ENCODE measurements at regions not wholly inside any gene's neighbourhood (a gene's known extent, or its start where the extent isn't known, plus 50 kb on each side); places are given as distances from the start of the nearest gene placed in this dataset.

DNA sequence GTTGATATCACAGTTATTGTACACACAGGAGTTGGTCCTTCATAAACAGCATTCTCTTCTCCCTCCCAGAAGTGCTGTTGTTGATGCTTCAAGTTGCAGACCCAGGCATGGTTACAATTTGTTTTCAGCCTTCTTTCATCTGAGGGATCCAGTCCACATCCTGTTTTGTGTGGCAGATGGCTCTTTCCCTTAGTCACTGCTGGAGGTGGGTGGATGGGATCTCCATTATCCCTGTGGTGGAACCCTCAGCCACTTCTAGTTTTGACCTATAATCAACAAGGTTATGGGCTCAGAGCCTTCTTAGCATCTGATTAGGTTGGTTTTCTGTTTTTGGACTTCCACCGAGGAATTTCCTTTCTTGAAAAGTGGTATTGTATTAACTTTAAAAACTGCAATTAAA lies 214.2 kb downstream of the SH2D4B start:
- TF ChIP-seq, protein P1, sequence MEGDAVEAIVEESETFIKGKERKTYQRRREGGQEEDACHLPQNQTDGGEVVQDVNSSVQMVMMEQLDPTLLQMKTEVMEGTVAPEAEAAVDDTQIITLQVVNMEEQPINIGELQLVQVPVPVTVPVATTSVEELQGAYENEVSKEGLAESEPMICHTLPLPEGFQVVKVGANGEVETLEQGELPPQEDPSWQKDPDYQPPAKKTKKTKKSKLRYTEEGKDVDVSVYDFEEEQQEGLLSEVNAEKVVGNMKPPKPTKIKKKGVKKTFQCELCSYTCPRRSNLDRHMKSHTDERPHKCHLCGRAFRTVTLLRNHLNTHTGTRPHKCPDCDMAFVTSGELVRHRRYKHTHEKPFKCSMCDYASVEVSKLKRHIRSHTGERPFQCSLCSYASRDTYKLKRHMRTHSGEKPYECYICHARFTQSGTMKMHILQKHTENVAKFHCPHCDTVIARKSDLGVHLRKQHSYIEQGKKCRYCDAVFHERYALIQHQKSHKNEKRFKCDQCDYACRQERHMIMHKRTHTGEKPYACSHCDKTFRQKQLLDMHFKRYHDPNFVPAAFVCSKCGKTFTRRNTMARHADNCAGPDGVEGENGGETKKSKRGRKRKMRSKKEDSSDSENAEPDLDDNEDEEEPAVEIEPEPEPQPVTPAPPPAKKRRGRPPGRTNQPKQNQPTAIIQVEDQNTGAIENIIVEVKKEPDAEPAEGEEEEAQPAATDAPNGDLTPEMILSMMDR (IDR thresholded peaks at IDR 0.05; ENCODE audit: low read depth, low read length), result no peak
- H3K36me3 ChIP-seq, result no peaks in the 10 kb centered on the region
- no peaks in the 10 kb centered on the region for H3K9me3 ChIP-seq (ENCODE audit: severe bottlenecking)
- H3K27me3 ChIP-seq (ENCODE audit: insufficient read depth, low read depth, severe bottlenecking), result no peaks in the 10 kb centered on the region
- DNase-seq, result no peak
- H3K4me3 ChIP-seq (ENCODE audit: low read depth, low read length), result no peak overlapping the region
- no peak overlapping the region for H3K27ac ChIP-seq

DNA sequence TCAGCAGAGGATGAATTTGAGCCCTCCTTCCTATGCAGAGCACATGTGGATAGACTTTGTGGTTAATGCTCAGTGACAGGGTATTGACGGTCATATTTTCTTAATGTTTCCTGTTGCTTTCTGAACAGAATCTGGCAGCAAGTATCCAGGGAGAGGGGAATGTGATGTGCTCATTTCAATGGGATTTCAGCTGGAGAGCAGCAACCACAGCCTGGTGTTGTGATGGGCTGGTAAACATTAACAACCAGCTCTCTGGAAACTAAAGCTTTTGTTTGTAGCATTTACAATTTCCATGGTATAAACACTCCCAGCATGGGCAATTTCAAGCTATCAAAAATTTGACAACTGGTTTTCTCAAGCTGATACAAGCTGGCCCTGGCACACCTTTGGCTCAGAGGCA lies 215.9 kb downstream of the SH2D4B start:
- H3K27ac ChIP-seq, result no peak overlapping the region
- DNase-seq, result no peak

DNA sequence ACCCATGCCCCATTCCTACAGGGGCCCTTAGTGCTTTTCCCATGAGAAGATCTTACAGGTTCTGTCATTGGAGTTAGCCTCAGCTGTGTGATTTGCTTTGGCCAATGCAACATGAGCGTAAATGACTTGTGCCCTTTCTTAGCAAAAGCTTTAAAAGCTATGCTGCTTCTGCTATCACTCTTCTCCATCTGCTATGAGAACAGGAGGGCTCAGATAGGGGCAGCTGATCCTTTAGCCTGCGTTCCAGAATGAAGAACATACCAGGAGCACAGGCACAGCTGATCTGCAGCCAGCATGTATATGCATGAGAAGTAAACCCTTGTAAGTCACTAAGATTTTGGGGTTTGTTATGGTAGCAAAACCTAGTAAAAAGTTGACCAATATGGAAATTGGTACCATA lies 218.2 kb downstream of the SH2D4B start:
- Histone ChIP-seq H3K27ac (no peak overlapping the region), H3K4me3 (ENCODE audit: low read depth, low read length) (no peak overlapping the region)

More for the DNA sequence above, 215.9 kb downstream of the SH2D4B start:
- no peak overlapping the region for H3K4me3 ChIP-seq (ENCODE audit: low read depth, low read length)
- no peaks in the 10 kb centered on the region for H3K27me3 ChIP-seq (ENCODE audit: insufficient read depth, low read depth, severe bottlenecking)
- no peaks in the 10 kb centered on the region for H3K36me3 ChIP-seq
- TF ChIP-seq, protein P1 (IDR thresholded peaks at IDR 0.05; ENCODE audit: low read depth, low read length), result no peak
- no peaks in the 10 kb centered on the region for H3K9me3 ChIP-seq (ENCODE audit: severe bottlenecking)

DNA sequence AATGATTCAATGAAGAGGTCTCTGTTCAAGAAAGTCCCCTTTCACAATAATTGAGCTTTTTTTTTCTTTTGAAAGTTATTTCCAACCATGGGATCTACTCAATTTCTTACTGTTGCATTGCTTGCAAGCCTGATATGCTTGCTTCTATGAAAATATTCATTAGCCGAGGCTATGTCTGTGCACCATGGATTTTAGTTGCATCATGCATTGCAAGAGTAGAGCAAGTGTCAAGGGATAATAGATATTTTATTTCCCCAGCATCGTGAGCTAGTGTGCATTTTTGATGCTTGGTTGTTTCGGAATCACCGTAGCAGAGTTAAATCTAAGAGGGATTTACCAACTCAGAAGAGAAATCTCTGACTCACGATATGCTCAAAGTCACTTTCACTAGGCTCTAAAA lies 222.0 kb downstream of the SH2D4B start:
- Histone ChIP-seq H3K27me3 (ENCODE audit: insufficient read depth, low read depth, severe bottlenecking) (no peaks in the 10 kb centered on the region), H3K9me3 (ENCODE audit: severe bottlenecking) (no peaks in the 10 kb centered on the region), H3K4me3 (ENCODE audit: low read depth, low read length) (no peak overlapping the region), H3K36me3 (no peaks in the 10 kb centered on the region), H3K27ac (no peak overlapping the region)
- DNase-seq, result no peak
- TF ChIP-seq, protein P1 (IDR thresholded peaks at IDR 0.05; ENCODE audit: low read depth, low read length), result no peak

More for the DNA sequence above, 218.2 kb downstream of the SH2D4B start:
- no peak for DNase-seq
- no peaks in the 10 kb centered on the region for H3K27me3 ChIP-seq (ENCODE audit: insufficient read depth, low read depth, severe bottlenecking)
- H3K9me3 ChIP-seq (ENCODE audit: severe bottlenecking), result no peaks in the 10 kb centered on the region
- no peaks in the 10 kb centered on the region for H3K36me3 ChIP-seq
- TF ChIP-seq, protein P1 (IDR thresholded peaks at IDR 0.05; ENCODE audit: low read depth, low read length), result no peak

DNA sequence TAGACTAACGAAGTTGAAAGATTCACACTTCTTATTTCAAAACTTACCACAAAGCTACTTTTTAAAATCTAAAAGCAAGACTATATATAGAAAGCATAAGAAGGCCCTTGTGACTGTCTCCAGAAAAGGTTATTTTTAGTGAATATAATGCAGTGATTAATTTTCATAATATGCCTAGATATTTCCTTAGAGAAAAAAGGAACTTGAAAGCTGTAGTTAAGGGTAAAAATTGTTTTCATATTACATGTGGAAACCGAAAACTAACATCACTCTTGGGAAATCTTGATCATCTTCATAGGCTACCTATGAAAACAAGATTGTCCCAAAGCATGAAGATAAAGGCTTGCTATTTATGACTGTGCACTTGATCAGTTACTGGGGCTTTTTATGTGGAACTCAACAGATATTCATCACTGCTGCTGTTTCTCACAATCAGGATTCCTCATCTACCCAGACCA lies 223.2 kb downstream of the SH2D4B start:
- Histone ChIP-seq H3K27ac (no peak overlapping the region), H3K4me3 (ENCODE audit: low read depth, low read length) (no peak overlapping the region), H3K9me3 (ENCODE audit: severe bottlenecking) (no peaks in the 10 kb centered on the region), H3K36me3 (no peaks in the 10 kb centered on the region), H3K27me3 (ENCODE audit: insufficient read depth, low read depth, severe bottlenecking) (no peaks in the 10 kb centered on the region)
- no peak for DNase-seq
- TF ChIP-seq, protein P1 (IDR thresholded peaks at IDR 0.05; ENCODE audit: low read depth, low read length), result no peak

DNA sequence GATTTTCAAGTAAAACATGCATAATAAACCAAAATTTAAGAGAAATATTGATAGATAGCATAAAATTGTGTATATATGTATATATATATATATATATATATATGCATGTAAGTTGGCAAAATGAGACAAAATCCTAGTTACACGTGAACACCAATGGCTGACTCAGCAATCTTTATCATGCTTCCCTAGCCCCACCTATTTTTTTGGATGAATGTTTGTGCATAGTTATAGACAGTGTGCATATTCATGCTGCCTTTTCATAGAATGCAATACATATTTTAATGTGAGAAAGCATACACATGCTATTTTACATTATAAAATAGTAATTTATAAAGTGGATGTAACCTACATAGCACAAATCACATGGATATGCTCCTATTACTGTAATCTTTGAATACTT lies 230.3 kb downstream of the SH2D4B start:
- Histone ChIP-seq H3K27me3 (ENCODE audit: insufficient read depth, low read depth, severe bottlenecking) (no peaks in the 10 kb centered on the region), H3K4me3 (ENCODE audit: low read depth, low read length) (no peak overlapping the region), H3K27ac (no peak overlapping the region), H3K36me3 (no peaks in the 10 kb centered on the region), H3K9me3 (ENCODE audit: severe bottlenecking) (no peaks in the 10 kb centered on the region)
- DNase-seq, result no peak
- TF ChIP-seq, protein P1 (IDR thresholded peaks at IDR 0.05; ENCODE audit: low read depth, low read length), result no peak
